T-cell (primary cell): ENCODE measurements at regions not wholly inside any gene's neighbourhood (a gene's known extent, or its start where the extent isn't known, plus 50 kb on each side); places are given as distances from the start of the nearest gene placed in this dataset.

Experiments used
- ATAC-seq, 4 experiments: fragments of 200-7000 bp in 3 of 4; fragments of 150-1000 bp in 1 of 4; cut with Tn5 transposase; replicated peaks in 1 of 4; 1 replicate in 3 of 4; 2 replicates in 1 of 4; pipeline ENCODE4 v1.10.0; 2021; ENCODE audit warnings: moderate library complexity in 3 of 4, mild to moderate bottlenecking in 2 of 4, moderate number of reproducible peaks in 1 of 4
- CTCF ChIA-PET, 2 donors: fragments of 300-600 bp; sonication (Branson Sonifier 250); formaldehyde crosslinking; loops; one replicate each; lab custom pipeline; 2022; ENCODE audit warnings: antibody characterized with exemption in 2 of 2; lab: Charles Lee
- POLR2A ChIA-PET, 2 donors: fragments of 300-600 bp; sonication (Branson Sonifier 250); formaldehyde crosslinking; loops; one replicate each; lab custom pipeline; 2022; ENCODE audit warnings: antibody characterized with exemption in 2 of 2; lab: Charles Lee
- DNase-seq, 35 experiments: peaks; one replicate each; pipeline versions ENCODE4 v3.0.0 to v3.0.0-alpha.2; 2013 to 2023
- H3K27ac ChIP-seq: one replicate; pipeline ENCODE4 v1.5.1; 2013; ENCODE audit warnings: low read length
- H3K27me3 ChIP-seq, 2 experiments: replicated peaks in 1 of 2; 1 replicate in 1 of 2; 2 replicates in 1 of 2; pipeline versions ENCODE4 v1.6.1 to v1.7.0; 2013; ENCODE audit warnings: low read length in 1 of 2, mixed read lengths in 1 of 2; ENCODE audit not compliant: control insufficient read depth in 2 of 2, insufficient read depth in 2 of 2; ENCODE audit errors: extremely low read depth in 1 of 2
- H3K36me3 ChIP-seq, 2 donors: 1 replicate in 1 of 2; 2 replicates in 1 of 2; pipeline versions ENCODE4 v1.6.1 to v1.7.0; 2013; ENCODE audit warnings: low read length in 1 of 2; ENCODE audit not compliant: control insufficient read depth in 2 of 2, insufficient read depth in 1 of 2; ENCODE audit errors: extremely low read depth in 1 of 2
- H3K4me1 ChIP-seq, 2 experiments: 1 replicate in 1 of 2; 2 replicates in 1 of 2; pipeline versions ENCODE4 v1.6.1 to v1.7.0; 2013; ENCODE audit warnings: low read length in 2 of 2, mixed read lengths in 1 of 2; ENCODE audit not compliant: insufficient read depth in 2 of 2, control insufficient read depth in 1 of 2; ENCODE audit errors: extremely low read depth in 1 of 2
- H3K4me3 ChIP-seq, 2 donors: 1 replicate in 1 of 2; 2 replicates in 1 of 2; pipeline versions ENCODE4 v1.5.1 to v1.7.0; 2013; ENCODE audit warnings: mild to moderate bottlenecking in 2 of 2, low read length in 1 of 2, moderate library complexity in 1 of 2; ENCODE audit not compliant: control insufficient read depth in 1 of 2; ENCODE audit errors: extremely low read depth in 1 of 2
- H3K9me3 ChIP-seq: 2 replicates; pipeline ENCODE4 v1.7.0; 2013
- H3K27ac Mint-ChIP-seq, 2 donors: one replicate each; pipeline ENCODE4 v1.8.0; 2020 to 2021; ENCODE audit warnings: mild to moderate bottlenecking in 2 of 2, mixed read lengths in 2 of 2
- H3K27me3 Mint-ChIP-seq, 2 donors: one replicate each; pipeline ENCODE4 v1.8.0; 2021 to 2022; ENCODE audit warnings: mixed read lengths in 2 of 2
- H3K36me3 Mint-ChIP-seq: one replicate; pipeline ENCODE4 v1.8.0; 2021; ENCODE audit warnings: mixed read lengths
- H3K4me1 Mint-ChIP-seq, 3 donors: one replicate each; pipeline ENCODE4 v1.8.0; 2020 to 2022; ENCODE audit warnings: mixed read lengths in 3 of 3, mild to moderate bottlenecking in 1 of 3
- H3K4me3 Mint-ChIP-seq, 3 donors: one replicate each; pipeline ENCODE4 v1.8.0; 2020 to 2022; ENCODE audit warnings: mild to moderate bottlenecking in 3 of 3, mixed read lengths in 3 of 3, moderate library complexity in 3 of 3
- H3K9me3 Mint-ChIP-seq, 3 donors: one replicate each; pipeline ENCODE4 v1.8.0; 2020 to 2022; ENCODE audit warnings: mixed read lengths in 3 of 3
- WGBS: methylation state at CpG from one replicate; pipeline ENCODE4 v1.1.5; 2013; ENCODE audit warnings: missing lambda C conversion rate; ENCODE audit not compliant: insufficient coverage; 5-methylcytosine and 5-hydroxymethylcytosine counted together

DNA sequence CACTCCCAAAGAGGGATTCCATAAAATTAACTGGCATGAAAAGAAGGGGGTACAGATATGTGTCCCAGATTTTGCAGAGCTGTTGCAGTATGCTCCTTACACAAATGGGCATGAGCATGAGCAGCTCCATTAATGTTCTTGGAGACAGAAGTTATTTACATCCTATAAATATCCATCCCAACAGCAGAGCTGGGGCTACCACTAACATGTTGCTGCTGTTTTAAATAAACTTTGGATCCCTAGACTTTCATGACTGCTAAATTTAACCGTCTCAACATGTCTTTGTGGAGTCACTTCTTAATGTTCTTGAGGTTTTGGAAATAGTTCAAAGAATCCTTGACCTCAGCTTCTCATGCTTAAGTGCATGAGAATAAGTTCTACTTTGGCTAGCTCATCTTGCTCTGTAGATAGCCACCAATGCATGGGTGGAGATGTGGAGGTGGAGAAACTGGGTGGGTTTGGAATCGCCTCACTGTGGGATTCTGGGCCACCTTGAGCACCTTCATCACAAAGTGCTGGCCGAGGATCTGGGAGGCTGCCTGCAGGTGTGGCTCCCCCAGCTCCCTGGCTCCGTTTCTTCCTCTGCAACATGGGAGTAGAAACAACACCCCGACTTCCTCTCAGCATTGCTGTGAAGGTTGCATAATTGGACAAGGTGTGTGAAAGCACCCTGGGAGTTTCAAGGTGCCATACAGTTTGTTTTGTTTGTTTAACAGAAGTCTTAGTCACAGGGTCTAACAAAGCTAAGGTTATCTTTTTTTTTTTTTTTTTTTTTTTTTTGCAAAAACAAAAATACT lies 307.2 kb downstream of the MYCN start:
- no peak overlapping the region for H3K27ac ChIP-seq
- Mint-ChIP-seq H3K36me3 (no peaks in the 10 kb centered on the region), H3K27me3 (peaks cover 0 to 5% of the 10 kb centered on the region in 2 donors), H3K27ac (no peak overlapping the region), H3K9me3 (no peaks in the 10 kb centered on the region), H3K4me3 (no peak overlapping the region), H3K4me1 (no peaks in the 10 kb centered on the region)
- H3K4me3 ChIP-seq = no peak overlapping the region
- 73% methylated on average over 3 of the region's 5 CpGs for WGBS
- no peak for ATAC-seq
- ChIA-PET CTCF (interaction anchor here in 1 of 2 donors (0.6 kb wide), 1 partner anchor 18 kb away, joined by 3 read pairs; no protein-coding TSS in a partner anchor), POLR2A (no interaction called here)
- H3K27me3 ChIP-seq = peaks cover 0 to 5% of the 10 kb centered on the region in 2 experiments
- no peaks in the 10 kb centered on the region for H3K9me3 ChIP-seq
- DNase-seq = no peak
- H3K4me1 ChIP-seq = no peaks in the 10 kb centered on the region
- H3K36me3 ChIP-seq = no peaks in the 10 kb centered on the region

DNA sequence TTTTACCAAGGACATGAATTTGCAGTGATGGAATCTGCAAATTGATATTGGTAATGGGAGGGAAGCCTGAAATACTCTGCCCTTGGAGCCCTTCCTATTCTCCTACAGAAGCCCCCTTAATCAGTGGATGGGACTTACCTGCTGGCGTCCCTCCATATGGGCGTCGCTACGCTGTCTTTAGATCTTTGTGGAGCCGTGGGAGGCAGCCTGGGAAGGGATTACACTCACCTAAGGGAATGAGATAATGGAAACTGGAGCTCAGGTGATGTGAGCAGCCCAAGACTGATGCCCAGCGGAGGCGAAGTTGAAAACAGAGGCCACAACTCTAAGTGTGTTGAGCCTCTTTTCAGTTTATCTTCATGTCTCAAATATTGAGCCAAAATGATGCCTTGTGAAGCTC lies 306.6 kb downstream of the MYCN start:
- Histone ChIP-seq H3K4me1 (no peaks in the 10 kb centered on the region), H3K27ac (no peak overlapping the region), H3K4me3 (no peak overlapping the region), H3K27me3 (peaks cover 0 to 5% of the 10 kb centered on the region in 2 experiments), H3K9me3 (no peaks in the 10 kb centered on the region), H3K36me3 (no peaks in the 10 kb centered on the region)
- no peak overlapping the region for H3K4me3 Mint-ChIP-seq
- peaks cover 0 to 5% of the 10 kb centered on the region in 2 donors for H3K27me3 Mint-ChIP-seq
- DNase-seq (no peak), ATAC-seq (no peak)
- H3K27ac Mint-ChIP-seq = no peak overlapping the region
- no peaks in the 10 kb centered on the region for H3K9me3 Mint-ChIP-seq
- WGBS = 75% methylated on average over 2 of the region's 7 CpGs
- no peaks in the 10 kb centered on the region for H3K4me1 Mint-ChIP-seq
- CTCF ChIA-PET = interaction anchor here in 1 of 2 donors (0.6 kb wide), 1 partner anchor 18 kb away, joined by 3 read pairs; no protein-coding TSS in a partner anchor
- no peaks in the 10 kb centered on the region for H3K36me3 Mint-ChIP-seq
- POLR2A ChIA-PET = no interaction called here

DNA sequence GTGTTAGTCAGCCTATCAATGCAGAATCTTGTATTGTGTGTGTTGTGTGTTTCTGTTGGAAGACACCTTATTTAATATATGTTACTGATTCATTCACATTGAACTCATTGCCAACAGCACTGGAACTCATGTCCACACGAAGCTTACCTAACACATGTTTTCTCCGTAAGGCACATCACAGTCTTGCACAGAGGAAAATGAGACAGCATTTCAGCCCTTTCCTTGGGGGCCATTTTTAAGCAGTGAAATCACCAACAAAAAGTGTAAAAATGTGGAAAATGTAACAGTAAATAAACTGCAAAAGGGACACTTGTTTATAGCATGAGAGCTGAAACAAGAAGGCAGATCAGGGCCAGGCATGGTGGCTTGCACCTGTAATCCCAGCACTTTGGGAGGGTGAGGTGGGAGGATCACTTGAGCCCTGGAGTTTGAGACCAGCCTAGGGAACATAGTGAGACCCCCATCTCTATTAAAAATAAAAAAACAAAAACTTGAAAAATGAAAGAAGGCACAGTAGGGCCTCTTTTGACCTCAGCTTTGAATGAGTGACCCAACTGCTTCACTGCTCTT lies 306.0 kb downstream of the MYCN start:
- Mint-ChIP-seq H3K4me1 (no peaks in the 10 kb centered on the region), H3K4me3 (no peak overlapping the region), H3K27ac (no peak overlapping the region), H3K36me3 (no peaks in the 10 kb centered on the region), H3K27me3 (peaks cover 0 to 5% of the 10 kb centered on the region in 2 donors), H3K9me3 (no peaks in the 10 kb centered on the region)
- no CpG with 5 or more reads among the region's 2 CpGs for whole genome bisulfite sequencing
- no peaks in the 10 kb centered on the region for H3K9me3 ChIP-seq
- no peaks in the 10 kb centered on the region for H3K4me1 ChIP-seq
- POLR2A ChIA-PET = no interaction called here
- no peak overlapping the region for H3K4me3 ChIP-seq
- no peak for ATAC-seq
- H3K27ac ChIP-seq = no peak overlapping the region
- CTCF ChIA-PET = no interaction called here
- H3K36me3 ChIP-seq = no peaks in the 10 kb centered on the region
- H3K27me3 ChIP-seq = peaks cover 0 to 5% of the 10 kb centered on the region in 2 experiments
- no peak for DNase-seq

DNA sequence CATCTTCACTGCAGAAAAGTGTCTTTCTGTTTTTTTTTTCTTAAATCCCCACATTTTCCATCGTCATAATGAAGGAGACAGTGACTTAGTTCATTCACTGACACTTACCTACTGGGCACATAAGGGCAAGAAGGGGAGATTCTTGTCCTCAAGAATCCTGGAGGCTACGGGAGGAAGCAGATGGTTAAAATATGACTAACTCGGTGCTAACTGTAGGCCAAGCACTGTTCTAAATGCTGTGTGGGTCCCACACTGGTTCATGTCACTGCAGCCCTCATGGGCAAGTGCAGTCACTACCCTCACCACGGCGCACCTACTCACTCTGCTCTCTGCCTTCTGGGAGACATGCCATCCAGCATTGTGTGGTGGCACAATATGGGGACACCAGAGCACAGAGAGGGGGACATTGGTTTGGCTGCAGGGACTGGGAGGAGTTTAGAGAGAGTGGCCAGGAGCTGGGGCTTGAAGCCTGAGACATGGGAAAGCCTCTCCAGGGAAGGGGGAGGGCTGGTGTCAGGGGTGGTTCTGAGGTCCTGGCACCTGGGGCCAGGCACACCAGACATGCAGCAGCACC lies 305.2 kb downstream of the MYCN start:
- Mint-ChIP-seq H3K27ac (no peak overlapping the region), H3K4me1 (no peaks in the 10 kb centered on the region), H3K4me3 (no peak overlapping the region), H3K27me3 (peaks cover 0 to 5% of the 10 kb centered on the region in 2 donors), H3K36me3 (no peaks in the 10 kb centered on the region), H3K9me3 (no peaks in the 10 kb centered on the region)
- 56% methylated on average over 2 of the region's 5 CpGs for WGBS
- Histone ChIP-seq H3K36me3 (no peaks in the 10 kb centered on the region), H3K27me3 (peaks cover 0 to 5% of the 10 kb centered on the region in 2 experiments), H3K4me1 (no peaks in the 10 kb centered on the region), H3K4me3 (no peak overlapping the region), H3K27ac (no peak overlapping the region), H3K9me3 (no peaks in the 10 kb centered on the region)
- POLR2A ChIA-PET = no interaction called here
- ATAC-seq (no peak), DNase-seq (no peak)
- CTCF ChIA-PET = no interaction called here

DNA sequence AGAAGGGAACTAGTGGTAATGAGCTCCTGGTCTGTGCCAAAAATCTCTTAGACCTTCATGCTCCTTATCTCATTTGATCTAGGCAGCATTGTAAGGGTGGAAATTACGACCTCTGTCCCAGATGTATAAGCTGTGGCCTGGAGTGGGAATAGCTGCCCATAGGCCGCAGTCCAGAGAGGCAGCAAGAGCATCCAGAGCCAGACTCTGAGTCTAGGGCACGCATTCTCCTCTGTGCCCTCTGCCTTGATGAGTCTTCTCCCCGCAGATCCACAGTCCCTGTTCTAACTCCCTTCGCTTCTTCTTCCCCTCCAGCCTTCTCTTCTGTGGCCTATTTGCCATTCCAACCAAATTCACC lies 304.6 kb downstream of the MYCN start:
- Mint-ChIP-seq H3K4me1 (no peaks in the 10 kb centered on the region), H3K27me3 (peaks cover 3% of the 10 kb centered on the region in 2 donors), H3K27ac (no peak overlapping the region), H3K9me3 (no peaks in the 10 kb centered on the region), H3K36me3 (no peaks in the 10 kb centered on the region), H3K4me3 (no peak overlapping the region)
- ChIA-PET CTCF (no interaction called here), POLR2A (no interaction called here)
- Histone ChIP-seq H3K27ac (no peak overlapping the region), H3K27me3 (peaks cover 0 to 3% of the 10 kb centered on the region in 2 experiments), H3K4me1 (no peaks in the 10 kb centered on the region), H3K4me3 (no peak overlapping the region), H3K36me3 (no peaks in the 10 kb centered on the region), H3K9me3 (no peaks in the 10 kb centered on the region)
- ATAC-seq = no peak
- no peak for DNase-seq
- 82% methylated on average over 5 of the region's 5 CpGs for WGBS

DNA sequence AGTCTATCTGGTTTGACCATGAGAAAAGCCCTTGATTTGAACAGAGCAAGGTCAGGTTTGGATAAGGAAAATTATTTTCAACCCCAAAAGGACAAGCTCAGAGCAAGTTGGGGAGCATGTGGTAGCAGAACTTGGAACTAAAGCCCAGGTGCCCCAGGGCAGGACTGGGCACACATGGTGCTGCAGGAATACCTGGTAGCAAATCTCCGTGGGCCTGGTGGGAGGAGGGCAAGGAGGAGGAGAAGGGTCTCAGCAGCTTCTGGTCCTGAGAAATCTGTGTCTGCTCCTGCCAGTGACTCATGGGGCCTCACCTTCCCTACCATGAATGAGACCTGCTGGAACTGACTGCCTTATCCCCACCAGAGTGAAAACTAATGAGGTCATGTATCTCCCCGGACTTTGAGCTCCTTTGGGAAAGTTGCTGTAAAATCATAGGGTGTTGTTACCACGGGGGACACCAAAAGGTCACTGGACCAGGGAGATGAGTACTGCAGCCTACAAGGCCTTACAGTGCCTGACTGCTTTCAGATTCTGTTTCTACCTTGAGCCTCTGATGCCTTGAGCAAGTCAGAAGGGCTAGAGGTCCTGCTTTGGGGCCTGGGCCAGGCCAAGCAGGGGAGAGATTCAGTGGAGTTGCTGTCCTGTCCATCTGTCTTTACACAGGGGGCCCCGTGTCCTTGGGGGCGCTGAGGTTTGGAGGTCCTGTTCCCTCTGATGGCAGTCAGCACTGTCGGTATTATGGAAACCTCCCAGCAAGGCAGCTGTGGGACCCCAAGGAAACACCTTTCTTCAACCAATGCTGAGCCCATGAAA lies 304.0 kb downstream of the MYCN start:
- H3K4me3 ChIP-seq = no peak overlapping the region
- POLR2A ChIA-PET = no interaction called here
- no peaks in the 10 kb centered on the region for H3K27me3 ChIP-seq
- no peak overlapping the region for H3K27ac ChIP-seq
- no peaks in the 10 kb centered on the region for H3K9me3 ChIP-seq
- H3K4me3 Mint-ChIP-seq = no peak overlapping the region
- H3K4me1 ChIP-seq = no peaks in the 10 kb centered on the region
- ATAC-seq = no peak
- no peaks in the 10 kb centered on the region for H3K36me3 Mint-ChIP-seq
- CTCF ChIA-PET = no interaction called here
- peaks cover 3 to 4% of the 10 kb centered on the region in 2 donors for H3K27me3 Mint-ChIP-seq
- H3K27ac Mint-ChIP-seq = no peak overlapping the region
- 50% methylated on average over 1 of the region's 6 CpGs for WGBS
- DNase-seq = no peak
- no peaks in the 10 kb centered on the region for H3K9me3 Mint-ChIP-seq
- no peaks in the 10 kb centered on the region for H3K36me3 ChIP-seq
- H3K4me1 Mint-ChIP-seq = no peaks in the 10 kb centered on the region
